Peyer's patch (tissue), 4 donors: ENCODE measurements at regions not wholly inside any gene's neighbourhood (a gene's known extent, or its start where the extent isn't known, plus 50 kb on each side); places are given as distances from the start of the nearest gene placed in this dataset.

Experiments
- DNase-seq, 3 donors: peaks; one replicate each; pipeline ENCODE4 v3.0.0-alpha.2; 2017 to 2019
- H3K27ac ChIP-seq, 4 donors: fragments of 200-600 bp; sonication (generic); one replicate each; pipeline ENCODE4 v1.5.1; 2016 to 2019
- H3K27me3 ChIP-seq, 2 donors: fragments of 200-600 bp; sonication (generic); one replicate each; pipeline ENCODE4 v1.5.1; 2019
- H3K36me3 ChIP-seq, 3 donors: fragments of 200-600 bp; sonication (generic); one replicate each; pipeline ENCODE4 v1.5.1; 2016 to 2019
- H3K4me1 ChIP-seq, 4 donors: fragments of 200-600 bp; sonication (generic); one replicate each; pipeline ENCODE4 v1.5.1; 2016 to 2019
- H3K4me3 ChIP-seq, 4 donors: fragments of 200-600 bp; sonication (generic); 1 replicate in 3 of 4; 2 replicates in 1 of 4; pipeline ENCODE4 v1.5.1; 2016 to 2019; ENCODE audit warnings: mild to moderate bottlenecking in 1 of 4
- H3K9me3 ChIP-seq, 4 donors: fragments of 200-600 bp; sonication (generic); one replicate each; pipeline ENCODE4 v1.5.1; 2016 to 2019; ENCODE audit warnings: mild to moderate bottlenecking in 1 of 4
- CTCF ChIP-seq, 6 experiments: fragments of 450-650 bp in 4 of 6; fragments of 200-600 bp in 2 of 6; sonication (generic) in 1 of 6; IDR thresholded peaks; one replicate each; pipeline ENCODE4 v1.5.1; 2017 to 2019; ENCODE audit warnings: antibody characterized with exemption in 6 of 6, mild to moderate bottlenecking in 3 of 6, moderate library complexity in 1 of 6
- POLR2A ChIP-seq, 2 donors: fragments of 450-650 bp; IDR thresholded peaks; one replicate each; pipeline ENCODE4 v1.5.1; 2017; ENCODE audit warnings: antibody characterized with exemption in 2 of 2, mild to moderate bottlenecking in 2 of 2, moderate library complexity in 2 of 2

GRCh38 chr4:144283526-144283925 lies 143.0 kb upstream of the GYPA start:
- no peaks in the 10 kb centered on the region for H3K36me3 ChIP-seq

GRCh38 chr4:144284026-144284425 lies 143.5 kb upstream of the GYPA start:
- no peak for DNase-seq
- no peak for TF ChIP-seq CTCF (IDR thresholded peaks at IDR 0.05)
- no peak for TF ChIP-seq POLR2A (IDR thresholded peaks at IDR 0.05)
- H3K4me3 ChIP-seq, result no peak overlapping the region
- no peaks in the 10 kb centered on the region for H3K36me3 ChIP-seq
- H3K4me1 ChIP-seq, result no peaks in the 10 kb centered on the region
- H3K9me3 ChIP-seq, result no peaks in the 10 kb centered on the region
- no peaks in the 10 kb centered on the region for H3K27me3 ChIP-seq
- no peak overlapping the region for H3K27ac ChIP-seq

More at GRCh38 chr4:144283526-144283925, 143.0 kb upstream of the GYPA start:
- no peaks in the 10 kb centered on the region for H3K4me1 ChIP-seq
- H3K9me3 ChIP-seq, result no peaks in the 10 kb centered on the region
- DNase-seq, result no peak
- no peaks in the 10 kb centered on the region for H3K27me3 ChIP-seq
- H3K4me3 ChIP-seq, result no peak overlapping the region
- H3K27ac ChIP-seq, result no peak overlapping the region
- TF ChIP-seq POLR2A (IDR thresholded peaks at IDR 0.05) (no peak), CTCF (IDR thresholded peaks at IDR 0.05) (no peak)

- no peaks in the 10 kb centered on the region for H3K9me3 ChIP-seq
- no peaks in the 10 kb centered on the region for H3K27me3 ChIP-seq
- no peak overlapping the region for H3K27ac ChIP-seq
Measured at GRCh38 chr4:144288011-144288903, 147.7 kb upstream of the GYPA start.

GRCh38 chr4:144289667-144290428 lies 149.3 kb upstream of the GYPA start:
- no peaks in the 10 kb centered on the region for H3K36me3 ChIP-seq
- TF ChIP-seq CTCF (IDR thresholded peaks at IDR 0.05) (no peak), POLR2A (IDR thresholded peaks at IDR 0.05) (no peak)
- H3K27ac ChIP-seq, result no peak overlapping the region
- no peaks in the 10 kb centered on the region for H3K9me3 ChIP-seq
- no peak for DNase-seq
- no peaks in the 10 kb centered on the region for H3K27me3 ChIP-seq
- H3K4me1 ChIP-seq, result no peaks in the 10 kb centered on the region
- no peak overlapping the region for H3K4me3 ChIP-seq

More at GRCh38 chr4:144288011-144288903, 147.7 kb upstream of the GYPA start:
- no peak for DNase-seq
- Histone ChIP-seq H3K4me3 (no peak overlapping the region), H3K4me1 (no peaks in the 10 kb centered on the region), H3K36me3 (no peaks in the 10 kb centered on the region)
- TF ChIP-seq POLR2A (IDR thresholded peaks at IDR 0.05) (no peak), CTCF (IDR thresholded peaks at IDR 0.05) (no peak)

- no peaks in the 10 kb centered on the region for H3K27me3 ChIP-seq
- no peak overlapping the region for H3K4me3 ChIP-seq
Measured at GRCh38 chr4:144291164-144291563, 150.6 kb upstream of the GYPA start.

More at GRCh38 chr4:144291164-144291563, 150.6 kb upstream of the GYPA start:
- no peaks in the 10 kb centered on the region for H3K4me1 ChIP-seq
- H3K27ac ChIP-seq, result no peak overlapping the region
- no peaks in the 10 kb centered on the region for H3K36me3 ChIP-seq
- TF ChIP-seq CTCF (IDR thresholded peaks at IDR 0.05) (no peak), POLR2A (IDR thresholded peaks at IDR 0.05) (no peak)
- no peak for DNase-seq
- no peaks in the 10 kb centered on the region for H3K9me3 ChIP-seq
